Chondrocyte (in vitro differentiated cells): ENCODE measurements at regions not wholly inside any gene's neighbourhood (a gene's known extent, or its start where the extent isn't known, plus 50 kb on each side); places are given as distances from the start of the nearest gene placed in this dataset.
"Not testable (repeated sequence)": the region's sequence is repeated elsewhere in the genome, so short reads cannot be mapped to it uniquely, and the experiment has no call there.

ENCODE experiments used
- DNase-seq: peaks from one replicate; pipeline ENCODE4 v3.0.0; 2021; ENCODE audit warnings: mixed read lengths, low spot score
- H3K27ac Mint-ChIP-seq: one replicate; pipeline ENCODE4 v1.8.0; 2021; ENCODE audit warnings: mild to moderate bottlenecking, moderate library complexity, mixed read lengths; ENCODE audit not compliant: unreplicated experiment
- H3K27me3 Mint-ChIP-seq: 2 replicates; pipeline ENCODE4 v1.8.0; 2021; ENCODE audit warnings: low read depth, mixed read lengths
- H3K36me3 Mint-ChIP-seq: 2 replicates; pipeline ENCODE4 v1.8.0; 2021; ENCODE audit warnings: low read depth, mixed read lengths
- H3K4me1 Mint-ChIP-seq: 2 replicates; pipeline ENCODE4 v1.8.0; 2021; ENCODE audit warnings: low read depth, mild to moderate bottlenecking, mixed read lengths
- H3K4me3 Mint-ChIP-seq: one replicate; pipeline ENCODE4 v1.8.0; 2021; ENCODE audit warnings: mild to moderate bottlenecking, moderate library complexity, mixed read lengths; ENCODE audit not compliant: unreplicated experiment
- H3K9me3 Mint-ChIP-seq: 2 replicates; pipeline ENCODE4 v1.8.0; 2021; ENCODE audit warnings: low read depth, mixed read lengths
- TF ChIP-seq, protein P1 (sequence below): fragments of 200-600 bp; sonication (generic); IDR thresholded peaks from 2 replicates; pipeline ENCODE4 v1.5.0; 2021; ENCODE audit warnings: antibody characterized with exemption, mild to moderate bottlenecking, moderate library complexity

DNA sequence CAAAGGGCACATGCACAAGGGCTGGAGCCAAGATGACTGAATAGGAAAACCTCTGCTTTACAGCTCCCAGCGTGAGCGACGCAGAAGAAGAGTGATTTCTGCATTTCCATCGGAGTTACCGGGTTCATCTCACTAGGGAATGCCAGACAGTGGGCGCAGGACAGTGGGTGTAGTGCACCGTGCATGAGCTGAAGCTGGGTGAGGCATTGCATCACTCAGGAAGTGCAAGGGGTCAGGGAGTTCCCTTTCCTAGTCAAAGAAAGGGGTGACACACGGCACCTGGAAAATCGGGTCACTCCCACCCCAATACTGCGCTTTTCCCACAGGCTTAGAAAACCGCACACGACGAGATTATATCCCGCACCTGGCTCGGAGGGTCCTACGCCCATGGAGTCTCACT, 64.5 kb upstream of the HTR1E start:
- H3K27me3 Mint-ChIP-seq, H3K27ac Mint-ChIP-seq, DNase-seq, H3K4me1 Mint-ChIP-seq, H3K4me3 Mint-ChIP-seq, H3K36me3 Mint-ChIP-seq: not testable (repeated sequence)
- H3K9me3 Mint-ChIP-seq = peaks cover 62% of the 10 kb centered on the region

DNA sequence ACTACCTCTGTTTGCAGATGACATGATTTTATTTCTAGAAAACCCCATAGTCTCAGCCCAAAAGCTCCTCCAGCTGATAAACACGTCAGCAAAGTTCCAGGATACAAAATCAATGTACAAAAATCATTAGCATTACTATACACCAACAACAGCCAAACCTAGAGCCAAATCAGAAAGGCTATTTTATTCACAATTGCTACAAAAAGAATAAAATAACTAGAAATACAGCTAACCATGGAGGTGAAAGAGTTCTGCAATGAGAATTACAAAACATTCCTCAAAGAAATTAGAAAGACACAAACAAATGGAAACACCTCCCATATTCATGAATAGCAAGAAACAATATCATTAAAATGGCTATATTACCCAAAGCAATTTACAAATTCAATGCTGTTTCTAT, 65.6 kb upstream of the HTR1E start:
- no peak overlapping the region for H3K4me3 Mint-ChIP-seq
- H3K4me1 Mint-ChIP-seq = no peaks in the 10 kb centered on the region
- H3K9me3 Mint-ChIP-seq = peaks cover 63% of the 10 kb centered on the region
- H3K27ac Mint-ChIP-seq = no peak overlapping the region
- H3K36me3 Mint-ChIP-seq = peaks cover 1% of the 10 kb centered on the region
- DNase-seq = no peak
- H3K27me3 Mint-ChIP-seq = no peaks in the 10 kb centered on the region
- TF ChIP-seq, protein P1, sequence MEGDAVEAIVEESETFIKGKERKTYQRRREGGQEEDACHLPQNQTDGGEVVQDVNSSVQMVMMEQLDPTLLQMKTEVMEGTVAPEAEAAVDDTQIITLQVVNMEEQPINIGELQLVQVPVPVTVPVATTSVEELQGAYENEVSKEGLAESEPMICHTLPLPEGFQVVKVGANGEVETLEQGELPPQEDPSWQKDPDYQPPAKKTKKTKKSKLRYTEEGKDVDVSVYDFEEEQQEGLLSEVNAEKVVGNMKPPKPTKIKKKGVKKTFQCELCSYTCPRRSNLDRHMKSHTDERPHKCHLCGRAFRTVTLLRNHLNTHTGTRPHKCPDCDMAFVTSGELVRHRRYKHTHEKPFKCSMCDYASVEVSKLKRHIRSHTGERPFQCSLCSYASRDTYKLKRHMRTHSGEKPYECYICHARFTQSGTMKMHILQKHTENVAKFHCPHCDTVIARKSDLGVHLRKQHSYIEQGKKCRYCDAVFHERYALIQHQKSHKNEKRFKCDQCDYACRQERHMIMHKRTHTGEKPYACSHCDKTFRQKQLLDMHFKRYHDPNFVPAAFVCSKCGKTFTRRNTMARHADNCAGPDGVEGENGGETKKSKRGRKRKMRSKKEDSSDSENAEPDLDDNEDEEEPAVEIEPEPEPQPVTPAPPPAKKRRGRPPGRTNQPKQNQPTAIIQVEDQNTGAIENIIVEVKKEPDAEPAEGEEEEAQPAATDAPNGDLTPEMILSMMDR = no peak

DNA sequence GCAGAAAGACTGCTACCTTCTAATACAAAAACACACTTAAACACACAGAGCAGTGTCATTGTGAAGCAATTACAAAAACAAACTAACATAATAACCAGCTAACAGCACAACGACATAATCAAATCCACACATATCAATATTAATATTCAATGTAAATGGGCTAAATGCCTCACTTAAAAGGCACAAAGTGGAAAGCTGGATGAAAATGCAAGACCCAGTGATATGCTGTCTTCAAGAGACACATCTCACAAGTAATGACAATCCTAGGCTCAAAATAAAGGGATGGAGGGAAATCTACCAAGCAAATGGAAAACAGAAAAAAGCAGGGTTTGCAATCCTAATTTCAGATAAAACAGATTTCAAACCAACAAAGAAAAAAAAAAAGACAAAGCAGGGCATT, 67.8 kb upstream of the HTR1E start:
- TF ChIP-seq, protein P1 = no peak
- no peaks in the 10 kb centered on the region for H3K4me1 Mint-ChIP-seq
- peaks cover 1% of the 10 kb centered on the region for H3K36me3 Mint-ChIP-seq
- H3K27me3 Mint-ChIP-seq = no peaks in the 10 kb centered on the region
- H3K27ac Mint-ChIP-seq = no peak overlapping the region
- peaks cover 57% of the 10 kb centered on the region for H3K9me3 Mint-ChIP-seq
- no peak overlapping the region for H3K4me3 Mint-ChIP-seq
- DNase-seq = no peak

DNA sequence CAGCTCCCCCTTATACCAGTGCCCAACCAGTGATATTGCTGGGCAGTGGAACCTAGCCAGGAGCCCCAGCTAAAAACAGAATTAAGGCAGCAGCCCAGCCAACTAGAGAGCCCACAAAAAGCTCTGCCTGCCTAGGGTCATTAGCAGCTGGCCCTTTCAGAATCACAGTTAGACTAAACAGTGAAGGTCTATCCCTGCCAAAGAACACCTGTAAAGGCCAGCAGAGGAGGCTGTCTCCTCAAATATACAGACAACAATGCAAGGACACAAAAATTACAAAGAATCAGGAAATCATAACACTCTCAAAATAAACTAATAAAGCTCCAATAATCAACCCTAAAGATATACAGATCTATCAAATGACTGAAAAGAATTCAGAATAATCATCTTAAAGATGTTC, 77.8 kb upstream of the HTR1E start:
- no peaks in the 10 kb centered on the region for H3K36me3 Mint-ChIP-seq
- no peaks in the 10 kb centered on the region for H3K4me1 Mint-ChIP-seq
- no peak for DNase-seq
- H3K27ac Mint-ChIP-seq = no peak overlapping the region
- no peaks in the 10 kb centered on the region for H3K9me3 Mint-ChIP-seq
- no peaks in the 10 kb centered on the region for H3K27me3 Mint-ChIP-seq
- no peak overlapping the region for H3K4me3 Mint-ChIP-seq
- TF ChIP-seq, protein P1 = no peak

DNA sequence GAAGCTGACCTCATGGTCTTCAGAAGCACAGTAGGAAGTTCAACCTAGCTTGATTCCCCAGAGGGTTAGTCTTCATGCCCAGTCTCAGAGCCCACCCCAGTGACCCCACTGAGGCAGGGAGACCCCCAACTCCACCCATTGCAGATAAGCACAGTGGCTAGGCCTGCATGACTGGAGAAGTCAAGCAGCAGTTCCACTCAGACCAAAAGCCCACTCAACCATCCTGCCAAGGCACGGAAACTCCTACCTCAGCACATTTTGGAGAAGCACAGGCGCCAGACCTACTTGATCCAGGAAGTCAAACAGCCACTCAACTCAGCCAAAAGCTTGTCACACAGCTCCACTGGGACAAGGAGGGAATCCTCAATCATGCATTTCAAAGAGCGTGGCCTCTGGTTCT, 78.4 kb upstream of the HTR1E start:
- Mint-ChIP-seq H3K27ac (no peak overlapping the region), H3K36me3 (no peaks in the 10 kb centered on the region), H3K4me1 (no peaks in the 10 kb centered on the region), H3K27me3 (no peaks in the 10 kb centered on the region), H3K9me3 (no peaks in the 10 kb centered on the region), H3K4me3 (no peak overlapping the region)
- no peak for DNase-seq
- TF ChIP-seq, protein P1 = no peak

DNA sequence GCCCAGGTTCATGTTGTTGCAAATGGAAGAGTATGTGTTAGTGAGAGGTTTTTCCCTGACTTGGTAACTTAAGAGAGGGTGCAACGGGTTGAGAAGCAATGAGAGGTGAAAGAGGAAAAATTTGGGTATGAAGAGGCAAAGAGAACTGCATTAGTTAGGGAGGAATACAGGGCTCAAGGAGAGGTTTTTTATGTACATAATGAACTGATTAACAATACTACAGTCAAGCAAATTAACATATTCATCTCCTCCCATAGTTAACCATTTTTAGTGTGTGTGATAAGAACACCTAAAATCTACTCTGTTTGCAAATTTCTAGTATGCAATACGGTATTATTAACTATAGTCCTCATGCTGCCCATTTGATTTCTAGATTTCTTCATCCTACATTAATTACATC, 79.5 kb upstream of the HTR1E start:
- TF ChIP-seq, protein P1 = no peak

More for the DNA sequence above, 79.5 kb upstream of the HTR1E start:
- Mint-ChIP-seq H3K4me3 (no peak overlapping the region), H3K36me3 (no peaks in the 10 kb centered on the region), H3K4me1 (no peaks in the 10 kb centered on the region), H3K27me3 (no peaks in the 10 kb centered on the region), H3K9me3 (no peaks in the 10 kb centered on the region), H3K27ac (no peak overlapping the region)
- DNase-seq = no peak
